CD4-positive, alpha-beta T cell (primary cell): ENCODE measurements at regions not wholly inside any gene's neighbourhood (a gene's known extent, or its start where the extent isn't known, plus 50 kb on each side); places are given as distances from the start of the nearest gene placed in this dataset.

ENCODE experiments used
- ATAC-seq: fragments of 200-7000 bp; cut with Tn5 transposase; one replicate; pipeline ENCODE4 v1.10.0; 2022; ENCODE audit warnings: mild to moderate bottlenecking; ENCODE audit not compliant: poor library complexity
- CTCF ChIA-PET: fragments of 350-600 bp; sonication (Branson Sonifier 250); formaldehyde crosslinking; loops from one replicate; lab custom pipeline; 2021; ENCODE audit warnings: antibody characterized with exemption, inconsistent platforms; lab: Charles Lee
- POLR2A ChIA-PET: fragments of 350-600 bp; sonication (Branson Sonifier 250); formaldehyde crosslinking; loops from one replicate; lab custom pipeline; 2021; ENCODE audit warnings: antibody characterized with exemption, inconsistent platforms; lab: Charles Lee
- DNase-seq, 14 experiments: peaks; one replicate each; pipeline ENCODE4 v3.0.0-alpha.2; 2013 to 2020; ENCODE audit warnings: mixed read lengths in 2 of 14
- H3K27ac ChIP-seq, 2 donors: one replicate each; pipeline versions ENCODE4 v1.5.1 to v1.7.0; 2013; ENCODE audit warnings: low read length in 2 of 2, low read depth in 1 of 2, mild to moderate bottlenecking in 1 of 2
- H3K27me3 ChIP-seq, 2 experiments: 1 replicate in 1 of 2; 2 replicates in 1 of 2; pipeline versions ENCODE4 v1.6.1 to v1.7.0; 2013; ENCODE audit warnings: low read length in 2 of 2, control low read depth in 1 of 2, mild to moderate bottlenecking in 1 of 2, moderate library complexity in 1 of 2; ENCODE audit not compliant: insufficient read depth in 2 of 2, control insufficient read depth in 1 of 2
- H3K36me3 ChIP-seq: one replicate; pipeline ENCODE4 v1.6.1; 2013; ENCODE audit warnings: low read length, control low read depth; ENCODE audit not compliant: insufficient read depth
- H3K4me1 ChIP-seq: one replicate; pipeline ENCODE4 v1.6.1; 2013; ENCODE audit warnings: low read length, control low read depth; ENCODE audit not compliant: insufficient read depth
- H3K4me3 ChIP-seq: one replicate; pipeline ENCODE4 v1.5.1; 2013; ENCODE audit warnings: mild to moderate bottlenecking, low read length, moderate library complexity
- H3K9me3 ChIP-seq, 2 experiments: 1 replicate in 1 of 2; 2 replicates in 1 of 2; pipeline versions ENCODE4 v1.6.1 to v1.7.0; 2013; ENCODE audit warnings: low read length in 2 of 2, mild to moderate bottlenecking in 2 of 2, control low read depth in 1 of 2, moderate library complexity in 1 of 2; ENCODE audit not compliant: control insufficient read depth in 1 of 2, insufficient read depth in 1 of 2
- H3K27ac Mint-ChIP-seq: one replicate; pipeline ENCODE4 v1.8.0; 2020; ENCODE audit warnings: mixed read lengths
- H3K27me3 Mint-ChIP-seq: one replicate; pipeline ENCODE4 v1.8.0; 2021; ENCODE audit warnings: mixed read lengths
- H3K36me3 Mint-ChIP-seq: one replicate; pipeline ENCODE4 v1.8.0; 2021; ENCODE audit warnings: low read depth, mixed read lengths
- H3K4me1 Mint-ChIP-seq: one replicate; pipeline ENCODE4 v1.8.0; 2021; ENCODE audit warnings: low read depth, mixed read lengths
- H3K4me3 Mint-ChIP-seq: one replicate; pipeline ENCODE4 v1.8.0; 2020; ENCODE audit warnings: mild to moderate bottlenecking, mixed read lengths
- H3K9me3 Mint-ChIP-seq: one replicate; pipeline ENCODE4 v1.8.0; 2020; ENCODE audit warnings: mixed read lengths
- CTCF ChIP-seq: fragments of 200-600 bp; IDR thresholded peaks from one replicate; pipeline ENCODE4 v1.8.0; 2022; ENCODE audit warnings: antibody characterized with exemption, mild to moderate bottlenecking
- intact Hi-C, 2 experiments: fragments of 100-400 bp; cut with DNase I in 1 of 2; cut with micrococcal nuclease in 1 of 2; formaldehyde crosslinking; loops; one replicate each; pipeline versions ENCODE4 v1.15.1 to v1.9.0; 2023 to 2025; cut with DNase I, micrococcal nuclease

GRCh38 chr5:120926471-120926870 is 462.4 kb downstream of the PRR16 start:
- ChIA-PET POLR2A (no interaction called here), CTCF (no interaction called here)
- TF ChIP-seq CTCF: no peak
- Histone ChIP-seq H3K36me3 (no peaks in the 10 kb centered on the region), H3K4me3 (no peak overlapping the region), H3K4me1 (no peaks in the 10 kb centered on the region), H3K27ac (no peak overlapping the region), H3K9me3 (peaks cover 0 to 4% of the 10 kb centered on the region in 2 experiments), H3K27me3 (no peaks in the 10 kb centered on the region)
- Mint-ChIP-seq H3K27ac (no peak overlapping the region), H3K9me3 (peaks cover 10% of the 10 kb centered on the region), H3K4me1 (no peaks in the 10 kb centered on the region), H3K36me3 (no peaks in the 10 kb centered on the region), H3K4me3 (no peak overlapping the region), H3K27me3 (no peaks in the 10 kb centered on the region)
- ATAC-seq (no peak), DNase-seq (no peak)
- intact Hi-C loops: no loop called here

- TF ChIP-seq CTCF: no peak
- Mint-ChIP-seq H3K4me3 (no peak overlapping the region), H3K9me3 (peaks cover 10% of the 10 kb centered on the region), H3K4me1 (no peaks in the 10 kb centered on the region), H3K36me3 (no peaks in the 10 kb centered on the region), H3K27ac (no peak overlapping the region), H3K27me3 (no peaks in the 10 kb centered on the region)
- Histone ChIP-seq H3K27ac (no peak overlapping the region), H3K36me3 (no peaks in the 10 kb centered on the region), H3K27me3 (no peaks in the 10 kb centered on the region), H3K4me3 (no peak overlapping the region), H3K4me1 (no peaks in the 10 kb centered on the region), H3K9me3 (peaks cover 0 to 4% of the 10 kb centered on the region in 2 experiments)
- CTCF ChIA-PET: no interaction called here
- POLR2A ChIA-PET: no interaction called here
- ATAC-seq (no peak), DNase-seq (no peak)
- intact Hi-C loops: no loop called here
These were observed 463.9 kb downstream of the PRR16 start for GRCh38 chr5:120927950-120928530.

GRCh38 chr5:120932480-120932879 is 468.4 kb downstream of the PRR16 start:
- DNase-seq: no peak
- no peaks in the 10 kb centered on the region for H3K4me1 ChIP-seq
- no peak overlapping the region for H3K27ac Mint-ChIP-seq
- peaks cover 0 to 8% of the 10 kb centered on the region in 2 experiments for H3K9me3 ChIP-seq
- no peak overlapping the region for H3K27ac ChIP-seq
- ATAC-seq: no peak
- intact Hi-C loops: no loop called here
- POLR2A ChIA-PET: no interaction called here
- no peak overlapping the region for H3K4me3 ChIP-seq
- H3K4me1 Mint-ChIP-seq: no peaks in the 10 kb centered on the region
- H3K9me3 Mint-ChIP-seq: no peaks in the 10 kb centered on the region
- H3K36me3 ChIP-seq: no peaks in the 10 kb centered on the region
- H3K27me3 Mint-ChIP-seq: no peaks in the 10 kb centered on the region
- H3K36me3 Mint-ChIP-seq: no peaks in the 10 kb centered on the region
- CTCF ChIA-PET: no interaction called here
- no peaks in the 10 kb centered on the region for H3K27me3 ChIP-seq
- no peak for TF ChIP-seq CTCF
- H3K4me3 Mint-ChIP-seq: no peak overlapping the region
